ENCODE measurements at regions not wholly inside any gene's neighbourhood (a gene's known extent, or its start where the extent isn't known, plus 50 kb on each side); places are given as distances from the start of the nearest gene placed in this dataset.

DNA sequence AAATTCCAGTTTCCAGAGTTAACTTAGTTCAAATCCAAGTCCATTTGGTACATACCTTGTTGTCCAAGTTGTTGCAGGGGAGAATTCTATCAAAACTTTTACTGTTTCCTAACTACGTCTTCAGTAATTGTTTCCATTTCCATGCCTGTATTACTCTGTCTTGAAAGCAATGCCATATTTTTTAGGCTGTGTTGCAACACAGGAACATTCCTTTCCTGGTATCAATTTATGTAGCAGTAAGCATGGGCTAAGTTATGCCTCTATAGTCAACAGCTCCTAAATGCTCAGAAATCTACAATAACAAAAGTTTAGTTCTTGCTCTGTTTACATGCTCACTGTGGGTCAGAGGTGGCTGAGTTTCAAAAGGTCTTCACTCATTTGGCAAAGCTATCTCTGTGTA is 1943.8 kb upstream of the PIK3C3 start:
- DNase-seq = no peak

DNA sequence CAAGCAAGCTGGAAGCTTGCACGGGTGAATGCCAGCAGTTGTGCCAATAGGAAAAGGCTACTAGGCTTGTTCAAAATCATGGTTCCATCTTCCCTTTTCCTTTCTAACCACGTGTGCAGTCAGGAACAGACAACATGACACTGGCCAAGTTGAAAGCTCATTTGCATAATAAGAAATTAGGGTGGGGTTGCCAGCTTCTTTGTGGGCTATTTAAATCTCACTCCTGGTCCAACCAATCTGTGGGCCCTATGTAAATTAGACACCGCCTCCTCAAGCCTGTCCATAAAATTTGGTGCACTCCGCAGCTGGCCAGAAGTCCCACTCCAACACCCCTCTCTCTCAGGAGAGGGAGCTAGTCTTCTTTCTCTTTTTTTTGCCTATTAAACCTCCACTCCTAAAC is 1948.4 kb upstream of the PIK3C3 start:
- DNase-seq = no peak

DNA sequence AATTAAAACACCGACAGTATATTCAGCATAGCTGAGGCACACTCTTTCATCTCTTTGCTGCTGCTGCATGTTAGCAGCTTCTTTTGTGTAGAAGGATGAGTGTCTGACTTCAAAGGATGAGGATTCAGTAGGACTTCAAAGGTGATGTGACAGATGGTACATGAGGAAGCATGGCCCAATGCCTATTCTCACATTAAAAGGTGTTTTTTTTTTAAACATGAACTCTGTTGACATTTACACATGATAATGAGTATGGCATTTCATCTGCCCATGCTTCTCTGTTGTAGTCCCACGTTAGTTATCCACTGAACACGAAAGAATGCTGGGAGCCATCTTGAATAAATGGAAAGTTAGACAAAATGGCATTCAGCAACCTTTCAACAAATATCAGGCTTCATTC is 1950.8 kb upstream of the PIK3C3 start:
- DNase-seq = no peak

DNA sequence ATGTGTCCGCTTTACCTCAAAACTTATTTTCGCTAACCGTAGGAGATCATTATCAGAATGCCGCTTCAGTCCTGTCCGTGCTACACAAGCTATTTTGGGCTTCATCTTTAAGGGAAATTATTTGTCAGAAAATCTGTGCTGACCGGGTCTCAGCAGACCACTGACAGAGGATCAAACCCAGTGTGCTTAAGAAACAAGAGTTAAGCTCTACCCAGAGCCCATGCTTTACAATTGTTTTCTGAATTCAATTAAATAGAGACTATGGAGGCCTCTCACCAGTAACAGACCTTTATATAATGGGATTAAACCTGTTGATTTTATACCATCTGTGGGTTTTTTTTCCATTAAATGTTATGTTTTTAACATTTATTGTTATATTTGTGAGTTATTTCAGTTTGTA is 1956.7 kb upstream of the PIK3C3 start:
- no peak for DNase-seq

DNA sequence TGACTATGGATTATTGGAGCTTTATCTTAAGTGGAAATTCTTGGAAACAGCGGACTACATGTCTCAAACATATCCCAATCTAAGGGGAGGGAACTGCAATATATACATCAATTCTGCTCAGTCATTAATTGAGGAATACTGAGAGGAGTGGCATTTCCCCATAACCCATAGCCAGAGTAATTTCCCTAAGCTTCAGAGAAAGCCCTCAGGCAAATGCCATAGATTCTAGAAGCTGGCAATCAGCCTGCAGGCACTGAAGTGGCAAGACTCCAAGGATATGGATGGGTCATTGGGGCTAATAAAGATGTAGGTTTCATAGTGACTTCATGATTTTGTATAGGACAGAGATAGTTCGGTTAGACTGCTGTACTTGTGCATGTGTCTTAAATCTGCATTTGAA is 1960.5 kb upstream of the PIK3C3 start:
- no peak for DNase-seq

DNA sequence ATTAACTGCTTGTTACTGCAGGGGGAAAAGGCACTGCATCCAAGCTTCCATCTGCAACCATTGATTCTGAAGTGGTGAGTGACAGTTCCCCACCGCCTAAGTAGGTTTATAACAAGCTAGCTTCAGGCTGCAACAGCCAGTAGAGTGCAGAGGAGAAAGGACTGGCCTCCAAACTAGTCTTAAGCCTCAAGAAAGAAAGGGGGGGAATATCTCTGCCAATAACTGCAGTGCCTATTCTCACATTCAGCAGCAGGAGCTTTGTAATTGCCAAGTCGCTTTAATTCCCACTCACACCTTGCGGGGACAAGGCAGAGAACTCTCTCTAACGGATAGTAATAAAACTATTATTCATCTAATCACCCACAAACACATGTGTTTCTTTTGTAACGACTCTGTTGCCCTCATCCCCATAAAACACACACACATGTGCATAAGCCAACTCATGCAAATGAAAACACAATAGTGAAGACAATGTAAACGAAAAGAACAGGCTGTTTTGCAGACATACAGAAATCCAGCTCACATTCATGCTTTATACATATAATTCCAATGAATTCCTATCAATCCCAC is 1963.3 kb upstream of the PIK3C3 start:
- no peak for DNase-seq

DNA sequence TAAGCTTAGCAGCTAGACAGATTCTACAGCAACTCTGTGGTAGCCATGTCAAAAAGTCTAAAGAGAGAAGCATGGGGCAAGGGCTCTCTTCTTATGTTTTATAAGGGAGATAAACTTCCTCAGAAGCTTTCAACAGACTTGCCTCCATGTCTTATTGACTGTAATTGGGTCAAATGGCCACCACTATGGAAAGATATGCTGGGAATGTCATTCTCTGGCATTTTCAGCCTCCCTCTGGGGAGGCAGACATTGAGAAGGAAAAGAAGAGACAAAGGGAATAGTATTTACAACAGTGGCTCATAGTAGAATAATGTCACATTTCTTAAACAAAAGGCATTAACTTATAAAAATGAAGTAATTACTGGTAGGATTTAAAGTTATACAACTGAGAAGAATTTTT is 1964.5 kb upstream of the PIK3C3 start:
- DNase-seq = no peak

DNA sequence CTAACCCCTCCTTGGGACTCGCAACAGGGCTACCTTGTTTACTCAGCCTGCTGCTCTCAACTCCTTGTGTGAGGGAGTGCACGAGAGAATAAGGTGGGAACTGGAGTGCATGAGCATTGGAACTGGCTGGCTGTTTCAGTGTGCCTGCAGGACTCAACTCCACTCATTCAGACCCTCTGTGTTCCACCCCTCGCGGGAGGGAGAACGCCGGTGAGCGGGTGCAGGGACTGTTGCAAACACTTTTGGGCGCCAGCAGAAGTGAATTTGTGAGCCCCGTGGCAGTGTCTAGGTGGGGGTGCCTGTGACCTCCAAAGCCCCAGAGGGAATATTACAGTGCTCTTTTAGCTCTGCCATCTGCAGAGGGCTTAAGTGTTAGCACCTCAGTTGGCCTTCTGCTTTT is 1978.3 kb upstream of the PIK3C3 start:
- DNase-seq = no peak

DNA sequence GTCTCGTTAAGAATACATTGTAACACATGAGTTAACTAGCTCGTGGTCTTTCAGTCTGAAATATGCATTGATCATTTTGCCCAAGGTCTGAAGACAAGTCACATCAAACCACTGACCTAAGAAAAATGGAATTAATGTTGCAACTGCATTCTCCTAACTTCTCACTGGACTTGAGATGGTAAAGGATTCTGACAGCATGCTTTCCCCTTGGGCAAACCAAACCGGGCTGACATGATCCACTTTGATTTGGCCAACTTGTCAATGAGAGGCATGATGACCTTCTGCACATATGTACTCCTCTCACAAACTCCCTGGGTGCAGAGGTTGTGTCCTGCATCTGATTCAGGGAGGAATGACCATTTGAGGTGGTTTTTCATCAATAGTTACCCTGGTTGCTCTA is 1982.5 kb upstream of the PIK3C3 start:
- no peak for DNase-seq

DNA sequence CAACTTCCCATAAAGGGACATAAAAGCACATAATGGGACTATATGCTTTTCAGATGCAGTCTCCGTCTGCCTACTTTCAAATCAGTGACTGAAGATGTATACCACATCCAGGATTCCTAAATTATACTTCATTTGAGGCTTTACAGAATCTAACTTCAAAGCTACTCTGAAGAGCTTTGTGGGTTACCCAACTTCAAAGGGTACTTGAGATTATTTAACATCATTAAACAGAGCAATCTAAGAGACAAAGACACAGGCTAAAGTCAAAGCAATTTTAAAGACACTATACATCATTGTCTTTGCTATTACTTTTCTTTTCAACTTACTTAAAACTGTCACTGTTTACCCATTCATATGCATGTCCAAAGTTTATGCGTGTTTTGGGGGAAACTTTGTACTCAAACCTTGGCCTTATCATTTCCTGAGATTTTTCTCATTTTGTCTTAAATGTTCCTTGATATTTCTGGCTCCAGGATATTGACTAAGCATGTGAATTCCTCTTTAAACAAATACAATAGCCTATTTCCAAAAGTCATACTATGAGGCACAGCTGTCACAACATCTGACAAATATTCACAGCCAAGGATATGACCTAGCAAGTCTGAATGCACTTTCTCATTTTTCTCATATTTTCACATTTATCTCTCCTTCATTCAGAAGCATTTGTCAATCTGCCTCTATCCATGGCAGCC is 1985.1 kb upstream of the PIK3C3 start:
- no peak for DNase-seq

DNA sequence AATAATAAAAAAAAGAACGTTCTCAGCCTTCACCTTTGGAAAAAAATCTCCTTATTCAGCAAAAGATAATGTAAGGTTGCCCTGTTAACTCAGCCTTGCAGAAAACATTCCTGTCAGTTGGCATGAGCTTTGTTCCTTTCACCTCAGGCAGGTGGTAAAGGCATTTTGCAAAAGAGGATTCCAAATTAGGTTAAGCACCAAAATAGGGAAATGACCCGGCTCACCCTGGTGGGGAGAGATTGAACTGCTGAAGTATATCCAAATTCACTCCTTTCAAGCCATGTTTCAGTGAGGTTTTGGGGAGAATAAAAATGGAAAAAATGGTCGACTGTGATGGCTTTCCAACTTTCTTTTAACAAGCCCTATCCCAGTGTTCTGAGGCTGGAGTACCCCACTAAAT is 1988.8 kb upstream of the PIK3C3 start:
- DNase-seq = no peak

DNA sequence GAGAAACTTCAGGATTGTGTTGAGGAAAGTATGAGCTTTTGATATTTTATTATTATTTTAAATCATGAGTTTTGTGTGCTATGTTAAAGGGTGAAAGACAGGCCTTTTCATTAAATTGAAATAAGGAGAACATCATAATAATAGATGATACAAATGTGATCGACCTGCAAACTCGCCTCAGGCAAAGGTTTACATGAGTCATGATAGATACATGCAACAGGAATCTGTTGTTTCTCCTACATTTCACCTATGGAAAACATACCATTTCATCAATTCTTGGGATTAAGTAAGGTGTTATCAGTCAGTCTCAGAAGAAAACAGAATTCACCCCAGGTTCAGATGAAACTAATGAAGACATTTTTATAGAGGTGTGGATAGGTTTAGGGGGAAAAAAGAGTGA is 1992.5 kb upstream of the PIK3C3 start:
- no peak for DNase-seq

DNA sequence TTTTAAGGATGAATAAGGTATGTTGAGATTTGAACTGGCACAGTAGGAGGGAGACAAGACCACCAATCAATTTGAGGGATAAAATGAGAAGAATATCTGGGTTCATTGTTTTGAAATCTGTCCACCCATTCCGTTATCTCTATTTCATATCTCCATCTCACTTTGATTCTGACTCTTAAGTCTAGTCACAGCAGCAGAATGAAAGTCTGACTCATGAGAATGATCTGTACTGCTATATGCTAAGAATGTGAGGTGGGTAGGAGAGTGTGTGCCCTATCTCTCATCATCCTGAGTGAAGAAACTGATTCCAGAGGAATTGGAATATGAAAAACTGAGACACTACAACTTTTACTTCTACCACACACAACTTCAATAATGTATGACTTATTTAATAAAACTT is 1994.5 kb upstream of the PIK3C3 start:
- no peak for DNase-seq

DNA sequence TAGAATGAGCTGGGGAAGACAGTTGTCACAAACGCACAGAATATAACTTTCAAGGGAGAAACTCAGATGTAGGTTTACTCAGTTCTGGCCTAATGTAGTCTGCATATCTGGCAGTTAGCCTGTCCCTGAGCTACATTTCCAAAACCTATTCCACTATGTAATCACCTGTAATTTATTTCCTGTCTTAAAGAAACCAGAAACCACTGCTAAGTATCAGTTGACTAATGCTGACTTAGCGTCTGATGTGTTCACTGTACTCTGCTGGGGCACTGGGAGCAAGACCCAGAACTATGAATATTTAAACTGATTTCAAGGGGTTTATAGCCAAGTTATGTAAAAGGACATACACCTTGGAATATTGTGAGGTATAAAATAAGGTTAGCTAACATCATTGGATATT is 1995.2 kb upstream of the PIK3C3 start:
- no peak for DNase-seq

DNA sequence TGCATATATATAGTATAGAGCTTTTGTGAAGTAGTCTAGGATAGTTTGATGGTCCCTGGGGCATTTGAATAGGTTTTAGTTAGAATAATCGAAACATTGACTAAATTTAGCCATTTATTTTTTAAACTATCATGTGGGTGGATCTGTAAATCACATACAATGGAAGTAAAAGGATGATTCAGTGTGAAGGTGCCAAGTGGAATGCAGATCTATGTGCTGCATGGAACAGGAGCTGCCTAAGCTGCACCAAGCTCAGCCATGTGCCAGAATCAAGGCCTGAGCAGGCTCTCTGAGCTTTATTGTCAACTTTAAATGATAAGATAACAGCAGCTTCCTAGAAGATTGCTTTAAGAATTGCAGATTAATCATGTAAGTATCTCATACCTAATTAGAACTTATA is 1996.2 kb upstream of the PIK3C3 start:
- DNase-seq = no peak

DNA sequence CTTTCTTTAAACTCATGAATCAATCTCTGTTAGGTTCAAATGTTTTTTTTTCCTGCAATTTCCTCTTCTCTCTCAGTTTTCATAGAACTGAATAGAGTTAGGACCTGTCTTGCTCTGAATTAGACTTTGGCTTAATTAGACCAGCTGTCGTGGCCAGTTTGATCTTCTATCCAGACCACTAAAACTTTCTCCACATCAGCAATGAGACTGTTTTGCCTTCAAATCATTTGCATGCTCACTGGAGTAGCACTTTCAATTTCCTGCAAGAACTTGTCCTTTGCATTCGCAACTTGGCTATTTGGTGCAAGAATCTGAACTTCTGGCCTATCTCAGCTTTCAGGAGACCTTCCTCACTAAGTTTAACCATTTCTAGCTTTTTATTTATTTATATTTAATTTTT is 2002.2 kb upstream of the PIK3C3 start:
- no peak for DNase-seq

DNA sequence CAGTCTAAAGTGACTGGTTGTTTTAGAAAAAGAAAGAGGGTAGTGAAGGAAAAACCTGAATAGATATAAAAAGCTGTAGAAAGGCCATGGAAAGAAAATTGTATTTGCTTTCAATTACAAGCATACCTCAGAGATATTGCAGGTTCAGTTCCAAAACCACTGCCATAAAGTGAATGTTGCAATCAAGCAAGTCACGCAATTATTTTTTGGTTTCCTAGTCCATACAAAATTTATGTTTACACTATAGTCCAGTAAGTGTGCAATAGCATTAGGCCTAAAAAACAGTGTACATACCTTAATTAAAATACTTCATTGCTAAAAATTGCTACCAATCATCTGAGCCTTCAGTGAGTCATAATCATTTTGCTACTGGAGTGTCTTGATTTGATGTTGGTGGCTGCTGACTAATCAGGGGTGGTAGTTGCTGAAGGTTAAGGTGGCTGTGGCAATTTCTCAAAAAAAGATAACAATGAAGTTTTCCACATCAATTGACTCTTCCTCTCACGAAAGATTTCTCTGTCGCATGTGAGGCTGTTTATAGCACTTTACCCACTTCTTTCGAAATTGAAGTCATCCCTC is 2003.8 kb upstream of the PIK3C3 start:
- DNase-seq = no peak

DNA sequence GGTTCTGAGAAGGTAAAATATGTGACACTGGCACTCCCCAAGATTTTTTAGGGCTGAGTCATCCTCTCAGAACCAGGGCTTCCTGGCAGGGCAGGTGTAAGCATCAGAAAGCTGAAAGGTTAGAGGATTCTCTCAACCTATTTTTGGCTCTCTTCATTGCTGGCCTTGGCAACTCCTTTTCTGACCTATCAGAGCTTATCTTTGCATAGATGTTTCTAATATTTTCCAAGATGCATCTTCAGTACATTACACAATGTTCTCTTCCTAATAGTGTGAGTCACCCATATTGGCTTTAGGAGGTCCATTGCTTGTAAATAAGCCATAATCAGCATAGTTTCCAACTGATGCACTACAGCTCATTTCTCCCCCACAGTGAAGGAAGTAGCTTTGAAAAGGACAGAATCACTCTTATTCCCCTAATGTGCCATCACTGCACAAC is 2008.4 kb upstream of the PIK3C3 start:
- DNase-seq = no peak

DNA sequence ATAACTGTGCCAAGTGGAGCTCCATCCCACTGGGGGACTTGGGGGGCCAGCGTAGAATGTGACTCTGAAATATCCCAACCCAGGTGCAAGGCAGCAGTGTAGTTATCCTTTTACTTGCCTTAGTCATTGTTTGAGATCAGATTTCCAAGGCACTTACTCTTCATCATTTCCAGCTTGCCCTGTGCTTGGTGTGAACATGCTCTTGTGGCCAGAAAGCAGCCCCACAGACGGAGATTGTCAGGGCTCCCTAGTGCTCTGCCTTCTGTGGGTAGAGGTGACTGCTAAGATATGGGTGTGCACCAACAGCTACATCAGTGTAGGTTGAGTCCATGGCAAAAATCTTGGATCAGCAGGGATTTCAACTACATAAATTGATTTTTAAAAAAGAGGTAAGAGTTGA is 2010.0 kb upstream of the PIK3C3 start:
- no peak for DNase-seq

DNA sequence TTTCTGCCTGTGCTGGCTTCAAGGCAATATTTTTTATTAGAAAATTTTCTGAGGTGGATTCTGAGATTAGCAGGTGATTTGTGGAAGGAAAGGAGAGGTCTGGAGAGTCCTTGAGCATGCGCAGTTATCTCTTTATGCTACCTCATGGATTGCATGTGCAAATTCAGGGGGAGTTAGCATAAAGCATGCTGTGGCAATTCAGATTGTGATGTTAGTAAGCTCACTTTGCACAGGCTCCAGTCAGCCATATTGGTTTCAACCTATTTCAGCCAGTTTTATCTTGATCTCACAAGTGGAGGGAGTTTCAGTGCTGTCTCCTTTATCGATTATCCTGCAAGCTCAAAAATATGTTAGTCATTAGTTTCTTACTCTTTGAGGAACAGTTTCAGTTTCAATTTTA is 2012.3 kb upstream of the PIK3C3 start:
- no peak for DNase-seq

DNA sequence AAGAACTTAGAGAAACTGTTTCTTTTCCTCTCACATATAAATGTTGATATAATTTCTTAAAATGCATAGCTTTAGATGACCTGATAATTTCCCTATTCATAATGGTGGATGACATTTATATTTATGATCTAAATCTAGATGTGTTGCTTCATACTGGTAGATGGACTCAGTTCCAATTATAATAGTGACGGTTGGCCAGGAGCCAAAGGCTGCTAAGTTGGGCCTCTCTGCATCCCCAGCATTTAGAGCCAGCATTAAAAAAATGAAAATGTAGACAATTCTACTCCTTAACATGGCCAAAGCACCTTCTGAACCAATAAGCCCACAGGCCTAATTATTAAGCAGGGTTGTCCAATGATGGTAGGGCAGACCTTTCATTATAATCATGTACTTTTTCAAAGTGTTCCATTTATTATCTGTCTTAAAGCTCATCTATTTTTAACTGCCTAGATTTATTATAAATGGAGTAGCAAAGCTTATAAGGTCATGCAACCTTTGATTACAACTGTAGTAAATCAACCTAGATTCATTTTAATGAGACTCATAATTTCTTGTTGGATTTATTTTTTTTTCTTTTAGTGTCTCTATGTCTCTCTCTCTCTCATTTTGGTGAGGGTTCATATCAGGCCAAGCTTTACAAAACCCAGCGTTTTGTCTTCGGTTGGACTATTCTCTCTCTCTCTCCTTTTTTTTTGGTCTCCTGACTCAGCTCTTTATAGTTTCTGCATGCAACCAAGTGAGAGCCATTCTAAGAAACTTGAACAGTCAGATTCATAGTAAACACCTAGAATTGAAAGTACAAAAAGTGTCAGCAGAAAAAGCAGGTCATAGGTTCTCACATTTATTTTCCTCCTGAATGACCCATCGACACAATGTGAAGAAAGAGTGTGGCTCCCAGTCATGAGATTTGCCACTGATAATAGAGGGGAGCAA is 2016.1 kb upstream of the PIK3C3 start:
- DNase-seq = no peak

DNA sequence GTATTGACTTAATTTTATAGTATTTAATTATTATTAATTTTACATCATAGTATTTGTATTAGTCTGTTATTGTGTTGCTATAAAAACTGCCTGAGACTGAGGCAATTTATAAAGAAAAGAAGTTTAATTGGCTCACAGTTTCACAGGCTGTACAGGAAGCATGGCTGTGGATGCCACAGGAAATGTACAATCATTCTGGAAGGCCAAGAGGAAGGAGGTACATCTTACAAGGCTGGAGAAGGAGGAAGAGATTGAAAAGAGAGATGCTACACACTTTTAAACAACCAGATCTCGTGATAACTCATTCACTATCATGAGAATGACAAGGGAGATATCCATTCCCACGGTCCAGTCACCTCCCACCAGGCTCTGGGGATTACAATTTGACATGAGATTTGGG is 2019.4 kb upstream of the PIK3C3 start:
- no peak for DNase-seq

DNA sequence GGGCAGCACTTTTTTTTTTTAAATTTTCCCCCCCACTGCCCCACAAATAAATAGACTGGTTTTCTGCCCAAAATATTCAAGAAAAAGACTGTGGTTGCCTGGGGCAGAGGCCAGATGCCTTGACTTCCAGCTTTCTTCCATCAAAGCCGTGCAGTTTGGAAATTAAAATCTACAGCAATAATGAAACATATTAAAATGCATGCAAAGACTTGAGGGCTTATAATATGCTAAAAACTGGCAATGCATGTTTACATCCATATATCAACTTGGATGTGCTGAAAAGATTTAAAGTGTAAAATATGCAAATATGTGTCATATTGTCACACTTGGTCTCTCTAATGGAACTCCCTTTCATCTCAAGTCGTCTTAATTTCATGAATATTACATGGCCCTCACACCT is 2036.2 kb upstream of the PIK3C3 start:
- no peak for DNase-seq

Measured in NCI-H2081 treated with DMSO at 0.1 percent for 48 hours (cell line).